ENCODE measurements at regions not wholly inside any gene's neighbourhood (a gene's known extent, or its start where the extent isn't known, plus 50 kb on each side); places are given as distances from the start of the nearest gene placed in this dataset.

DNA sequence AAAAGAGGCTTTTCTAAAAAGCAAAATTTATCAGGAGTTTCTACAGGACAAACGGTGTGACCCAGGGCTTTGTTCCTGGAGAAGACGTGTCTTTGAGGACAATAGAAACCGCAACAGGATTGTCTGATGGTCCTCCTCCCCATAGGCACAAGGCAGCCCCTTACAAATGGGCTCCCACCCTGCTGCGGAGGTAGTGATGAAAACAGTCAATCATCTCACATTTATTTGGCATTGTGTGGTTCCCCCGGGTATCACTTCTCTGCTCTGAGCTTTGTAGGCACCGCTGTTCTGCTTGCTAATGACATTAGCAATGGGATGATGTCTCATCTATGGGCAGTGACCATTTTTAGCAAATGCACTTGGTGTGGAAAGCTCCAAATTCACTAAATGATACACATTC, 155.5 kb upstream of the TMPO start:
- H3K27ac ChIP-seq (ENCODE audit: control insufficient read depth, insufficient read depth) = no peak overlapping the region
- no peak for DNase-seq (ENCODE audit: low read depth, low spot score)
- ATAC-seq = peak; percentile 43; the same call in 2 of the 3 replicates
- ChIA-PET CTCF (interaction anchor here (0.6 to 1.0 kb wide), 2 partner anchors 39 to 1373 kb away, joined by 3 read pairs; no protein-coding TSS in a partner anchor), POLR2A (interaction anchor here (1.3 kb wide), 1 partner anchor 10 kb away, joined by 4 read pairs; no protein-coding TSS in a partner anchor), SMC1A (ENCODE audit: uncharacterized antibody, unreplicated experiment) (interaction anchor here (1.0 to 1.8 kb wide), 4 partner anchors 8 to 100 kb away, joined by 3 to 8 read pairs (median 4); no protein-coding TSS in a partner anchor), RAD21 (ENCODE audit: unreplicated experiment) (interaction anchor here (0.6 to 1.0 kb wide), 2 partner anchors 27 to 85 kb away, joined by 3 read pairs; no protein-coding TSS in a partner anchor)
- no peak overlapping the region for H3K9ac ChIP-seq (ENCODE audit: control insufficient read depth, insufficient read depth, low read length)
- H3K27me3 ChIP-seq (replicated peaks in 1 of 2; ENCODE audit: control insufficient read depth in 2 of 2, insufficient read depth in 2 of 2, low read length in 1 of 2) = no peaks in the 10 kb centered on the region; a peak in 1 of 4 replicates
- no peak overlapping the region for H2AFZ ChIP-seq (ENCODE audit: control insufficient read depth, low read depth, low read length)
- H3K36me3 ChIP-seq (ENCODE audit: control insufficient read depth in 2 of 2, insufficient read depth in 2 of 2, low read length in 1 of 2) = no peaks in the 10 kb centered on the region
- BruUV-seq (replicated peaks) = no TSS peak
- WGBS (ENCODE audit: insufficient coverage, insufficient replicate concordance, low lambda C conversion rate, missing lambda C conversion rate) = 40% methylated on average over 6 of the region's 6 CpGs
- no peaks in the 10 kb centered on the region; the same call in 2 of the 3 replicates for H3K9me3 ChIP-seq (replicated peaks; ENCODE audit: control insufficient read depth, insufficient read depth, low read length)
- intact Hi-C loops (cut with micrococcal nuclease; ENCODE audit: unreplicated experiment) (no loop called here), in situ Hi-C loops (cut with MboI) (no loop called here)
- H3K4me2 ChIP-seq (ENCODE audit: control insufficient read depth, insufficient read depth) = no peak overlapping the region
- H4K20me1 ChIP-seq (ENCODE audit: control insufficient read depth, insufficient read depth) = no peaks in the 10 kb centered on the region
- no peaks in the 10 kb centered on the region for H3K79me2 ChIP-seq (ENCODE audit: control insufficient read depth, insufficient read depth, low read length)
- no peak for FAIRE-seq
- H3K4me1 ChIP-seq (ENCODE audit: control insufficient read depth, insufficient read depth, low read length) = no peaks in the 10 kb centered on the region
- H3K4me3 ChIP-seq = no peak overlapping the region
- TF ChIP-seq JUNB (IDR thresholded peaks at IDR 0.05) = no peak
- no peak for TF ChIP-seq CEBPZ (IDR thresholded peaks at IDR 0.05; ENCODE audit: low read depth, low read length)
- TF ChIP-seq ZNF207 (IDR thresholded peaks at IDR 0.05; ENCODE audit: borderline replicate concordance) = no peak
- no peak for TF ChIP-seq POU2F2 (IDR thresholded peaks at IDR 0.05; ENCODE audit: borderline replicate concordance, low read depth, low read length)
- no peak for TF ChIP-seq SIN3A (IDR thresholded peaks at IDR 0.05; ENCODE audit: low read depth, low read length)
- TF ChIP-seq, protein P1, sequence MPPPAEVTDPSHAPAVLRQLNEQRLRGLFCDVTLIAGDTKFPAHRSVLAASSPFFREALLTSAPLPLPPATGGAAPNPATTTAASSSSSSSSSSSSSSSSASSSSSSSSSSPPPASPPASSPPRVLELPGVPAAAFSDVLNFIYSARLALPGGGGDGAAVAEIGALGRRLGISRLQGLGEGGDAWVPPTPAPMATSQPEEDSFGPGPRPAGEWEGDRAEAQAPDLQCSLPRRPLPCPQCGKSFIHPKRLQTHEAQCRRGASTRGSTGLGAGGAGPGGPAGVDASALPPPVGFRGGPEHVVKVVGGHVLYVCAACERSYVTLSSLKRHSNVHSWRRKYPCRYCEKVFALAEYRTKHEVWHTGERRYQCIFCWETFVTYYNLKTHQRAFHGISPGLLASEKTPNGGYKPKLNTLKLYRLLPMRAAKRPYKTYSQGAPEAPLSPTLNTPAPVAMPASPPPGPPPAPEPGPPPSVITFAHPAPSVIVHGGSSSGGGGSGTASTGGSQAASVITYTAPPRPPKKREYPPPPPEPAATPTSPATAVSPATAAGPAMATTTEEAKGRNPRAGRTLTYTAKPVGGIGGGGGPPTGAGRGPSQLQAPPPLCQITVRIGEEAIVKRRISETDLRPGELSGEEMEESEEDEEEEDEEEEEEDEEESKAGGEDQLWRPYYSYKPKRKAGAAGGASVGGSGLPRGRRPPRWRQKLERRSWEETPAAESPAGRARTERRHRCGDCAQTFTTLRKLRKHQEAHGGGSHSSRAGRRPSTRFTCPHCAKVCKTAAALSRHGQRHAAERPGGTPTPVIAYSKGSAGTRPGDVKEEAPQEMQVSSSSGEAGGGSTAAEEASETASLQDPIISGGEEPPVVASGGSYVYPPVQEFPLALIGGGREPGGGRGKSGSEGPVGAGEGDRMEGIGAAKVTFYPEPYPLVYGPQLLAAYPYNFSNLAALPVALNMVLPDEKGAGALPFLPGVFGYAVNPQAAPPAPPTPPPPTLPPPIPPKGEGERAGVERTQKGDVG (CRISPR knock-in tag; IDR thresholded peaks at IDR 0.05) = no peak
- no peak for TF ChIP-seq STAT1 (conservative IDR thresholded peaks at IDR 0.05)
- TF ChIP-seq, protein P2, sequence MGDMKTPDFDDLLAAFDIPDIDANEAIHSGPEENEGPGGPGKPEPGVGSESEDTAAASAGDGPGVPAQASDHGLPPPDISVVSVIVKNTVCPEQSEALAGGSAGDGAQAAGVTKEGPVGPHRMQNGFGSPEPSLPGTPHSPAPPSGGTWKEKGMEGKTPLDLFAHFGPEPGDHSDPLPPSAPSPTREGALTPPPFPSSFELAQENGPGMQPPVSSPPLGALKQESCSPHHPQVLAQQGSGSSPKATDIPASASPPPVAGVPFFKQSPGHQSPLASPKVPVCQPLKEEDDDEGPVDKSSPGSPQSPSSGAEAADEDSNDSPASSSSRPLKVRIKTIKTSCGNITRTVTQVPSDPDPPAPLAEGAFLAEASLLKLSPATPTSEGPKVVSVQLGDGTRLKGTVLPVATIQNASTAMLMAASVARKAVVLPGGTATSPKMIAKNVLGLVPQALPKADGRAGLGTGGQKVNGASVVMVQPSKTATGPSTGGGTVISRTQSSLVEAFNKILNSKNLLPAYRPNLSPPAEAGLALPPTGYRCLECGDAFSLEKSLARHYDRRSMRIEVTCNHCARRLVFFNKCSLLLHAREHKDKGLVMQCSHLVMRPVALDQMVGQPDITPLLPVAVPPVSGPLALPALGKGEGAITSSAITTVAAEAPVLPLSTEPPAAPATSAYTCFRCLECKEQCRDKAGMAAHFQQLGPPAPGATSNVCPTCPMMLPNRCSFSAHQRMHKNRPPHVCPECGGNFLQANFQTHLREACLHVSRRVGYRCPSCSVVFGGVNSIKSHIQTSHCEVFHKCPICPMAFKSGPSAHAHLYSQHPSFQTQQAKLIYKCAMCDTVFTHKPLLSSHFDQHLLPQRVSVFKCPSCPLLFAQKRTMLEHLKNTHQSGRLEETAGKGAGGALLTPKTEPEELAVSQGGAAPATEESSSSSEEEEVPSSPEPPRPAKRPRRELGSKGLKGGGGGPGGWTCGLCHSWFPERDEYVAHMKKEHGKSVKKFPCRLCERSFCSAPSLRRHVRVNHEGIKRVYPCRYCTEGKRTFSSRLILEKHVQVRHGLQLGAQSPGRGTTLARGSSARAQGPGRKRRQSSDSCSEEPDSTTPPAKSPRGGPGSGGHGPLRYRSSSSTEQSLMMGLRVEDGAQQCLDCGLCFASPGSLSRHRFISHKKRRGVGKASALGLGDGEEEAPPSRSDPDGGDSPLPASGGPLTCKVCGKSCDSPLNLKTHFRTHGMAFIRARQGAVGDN (IDR thresholded peaks at IDR 0.05) = no peak
- TF ChIP-seq NFXL1 (IDR thresholded peaks at IDR 0.05; ENCODE audit: borderline replicate concordance) = no peak
- no peak for TF ChIP-seq EP300 (IDR thresholded peaks at IDR 0.05; ENCODE audit: borderline replicate concordance in 1 of 2, control insufficient read depth in 1 of 2, low read depth in 2 of 2, low read length in 2 of 2)
